ENCODE measurements at regions not wholly inside any gene's neighbourhood (a gene's known extent, or its start where the extent isn't known, plus 50 kb on each side); places are given as distances from the start of the nearest gene placed in this dataset.

GRCh38 chr13:90613076-90613795 is 734.3 kb upstream of the MIR17HG start:
- H3K27ac Mint-ChIP-seq (ENCODE audit: unreplicated experiment), result no peak overlapping the region
- no peaks in the 10 kb centered on the region for H3K27me3 Mint-ChIP-seq (ENCODE audit: unreplicated experiment)
- no peaks in the 10 kb centered on the region for H3K4me1 Mint-ChIP-seq (ENCODE audit: low read depth, unreplicated experiment)
- no peak for DNase-seq
- H3K4me3 Mint-ChIP-seq (ENCODE audit: unreplicated experiment), result no peak overlapping the region
- H3K9me3 Mint-ChIP-seq (ENCODE audit: unreplicated experiment), result no peaks in the 10 kb centered on the region
- no peaks in the 10 kb centered on the region for H3K36me3 Mint-ChIP-seq (ENCODE audit: unreplicated experiment)
- TF ChIP-seq CTCF (IDR thresholded peaks at IDR 0.05; ENCODE audit: partially characterized antibody, unreplicated experiment), result no peak

GRCh38 chr13:90615236-90615635 is 732.3 kb upstream of the MIR17HG start:
- no peaks in the 10 kb centered on the region for H3K4me1 Mint-ChIP-seq (ENCODE audit: low read depth, unreplicated experiment)
- no peaks in the 10 kb centered on the region for H3K9me3 Mint-ChIP-seq (ENCODE audit: unreplicated experiment)
- TF ChIP-seq CTCF (IDR thresholded peaks at IDR 0.05; ENCODE audit: partially characterized antibody, unreplicated experiment), result no peak
- no peak overlapping the region for H3K4me3 Mint-ChIP-seq (ENCODE audit: unreplicated experiment)
- no peaks in the 10 kb centered on the region for H3K36me3 Mint-ChIP-seq (ENCODE audit: unreplicated experiment)
- no peak overlapping the region for H3K27ac Mint-ChIP-seq (ENCODE audit: unreplicated experiment)
- H3K27me3 Mint-ChIP-seq (ENCODE audit: unreplicated experiment), result peaks cover 1% of the 10 kb centered on the region
- DNase-seq, result no peak

GRCh38 chr13:90615767-90616166 is 731.7 kb upstream of the MIR17HG start:
- H3K36me3 Mint-ChIP-seq (ENCODE audit: unreplicated experiment), result no peaks in the 10 kb centered on the region
- no peak for TF ChIP-seq CTCF (IDR thresholded peaks at IDR 0.05; ENCODE audit: partially characterized antibody, unreplicated experiment)
- H3K4me3 Mint-ChIP-seq (ENCODE audit: unreplicated experiment), result no peak overlapping the region
- no peaks in the 10 kb centered on the region for H3K9me3 Mint-ChIP-seq (ENCODE audit: unreplicated experiment)
- H3K4me1 Mint-ChIP-seq (ENCODE audit: low read depth, unreplicated experiment), result no peaks in the 10 kb centered on the region
- H3K27me3 Mint-ChIP-seq (ENCODE audit: unreplicated experiment), result peaks cover 1% of the 10 kb centered on the region
- H3K27ac Mint-ChIP-seq (ENCODE audit: unreplicated experiment), result no peak overlapping the region
- DNase-seq, result no peak

- DNase-seq, result no peak
- Mint-ChIP-seq H3K4me3 (ENCODE audit: unreplicated experiment) (no peak overlapping the region), H3K27me3 (ENCODE audit: unreplicated experiment) (peaks cover 1% of the 10 kb centered on the region), H3K9me3 (ENCODE audit: unreplicated experiment) (no peaks in the 10 kb centered on the region), H3K36me3 (ENCODE audit: unreplicated experiment) (no peaks in the 10 kb centered on the region), H3K27ac (ENCODE audit: unreplicated experiment) (no peak overlapping the region), H3K4me1 (ENCODE audit: low read depth, unreplicated experiment) (no peaks in the 10 kb centered on the region)
- TF ChIP-seq CTCF (IDR thresholded peaks at IDR 0.05; ENCODE audit: partially characterized antibody, unreplicated experiment), result no peak
These were observed 729.4 kb upstream of the MIR17HG start for GRCh38 chr13:90618133-90618532.

GRCh38 chr13:90622541-90622940 is 724.9 kb upstream of the MIR17HG start:
- no peak for TF ChIP-seq CTCF (IDR thresholded peaks at IDR 0.05; ENCODE audit: partially characterized antibody, unreplicated experiment)
- Mint-ChIP-seq H3K36me3 (ENCODE audit: unreplicated experiment) (no peaks in the 10 kb centered on the region), H3K27me3 (ENCODE audit: unreplicated experiment) (peaks cover 1% of the 10 kb centered on the region), H3K27ac (ENCODE audit: unreplicated experiment) (no peak overlapping the region), H3K4me3 (ENCODE audit: unreplicated experiment) (no peak overlapping the region), H3K9me3 (ENCODE audit: unreplicated experiment) (no peaks in the 10 kb centered on the region), H3K4me1 (ENCODE audit: low read depth, unreplicated experiment) (no peaks in the 10 kb centered on the region)
- no peak for DNase-seq
